HL-60 (cell line): ENCODE measurements at regions not wholly inside any gene's neighbourhood (a gene's known extent, or its start where the extent isn't known, plus 50 kb on each side); places are given as distances from the start of the nearest gene placed in this dataset.

Experiments
- DNase-seq, 2 experiments: peaks; one replicate each; pipeline ENCODE4 v3.0.0-alpha.2; 2010 to 2020; ENCODE audit warnings: low read depth in 1 of 2, low spot score in 1 of 2
- H3K27ac ChIP-seq: fragments of 250-450 bp; sonication (Bioruptor Pico); replicated peaks from 2 replicates; pipeline ENCODE4 v1.5.1; 2020; ENCODE audit warnings: mild to moderate bottlenecking, moderate library complexity
- H3K27me3 ChIP-seq: fragments of 250-450 bp; sonication (Bioruptor Pico); 2 replicates; pipeline ENCODE4 v1.5.1; 2021; ENCODE audit warnings: mild to moderate bottlenecking, moderate library complexity; ENCODE audit not compliant: insufficient read depth, poor library complexity, severe bottlenecking
- H3K4me3 ChIP-seq: replicated peaks from 2 replicates; pipeline ENCODE4 v1.5.1; 2011; ENCODE audit warnings: mild to moderate bottlenecking, control low read depth, low read length; ENCODE audit not compliant: insufficient read depth
- GABPA ChIP-seq: IDR thresholded peaks from 2 replicates; pipeline ENCODE4 v1.6.1; 2012; ENCODE audit warnings: low read depth
- POLR2AphosphoS5 ChIP-seq: IDR thresholded peaks from 2 replicates; pipeline ENCODE4 v1.6.1; 2012; ENCODE audit warnings: low read depth
- SPI1 ChIP-seq: IDR thresholded peaks from 2 replicates; pipeline ENCODE4 v1.6.1; 2012; ENCODE audit warnings: low read depth, mild to moderate bottlenecking, borderline replicate concordance
- TF ChIP-seq, protein P1 (sequence below): IDR thresholded peaks from 2 replicates; pipeline ENCODE4 v1.6.1; 2012; ENCODE audit warnings: low read depth; ENCODE audit not compliant: insufficient replicate concordance
- TF ChIP-seq, protein P2 (sequence below): IDR thresholded peaks from one replicate; pipeline ENCODE4 v1.5.1; 2011; ENCODE audit warnings: low read length, control low read depth, inconsistent platforms; ENCODE audit not compliant: insufficient read depth

DNA sequence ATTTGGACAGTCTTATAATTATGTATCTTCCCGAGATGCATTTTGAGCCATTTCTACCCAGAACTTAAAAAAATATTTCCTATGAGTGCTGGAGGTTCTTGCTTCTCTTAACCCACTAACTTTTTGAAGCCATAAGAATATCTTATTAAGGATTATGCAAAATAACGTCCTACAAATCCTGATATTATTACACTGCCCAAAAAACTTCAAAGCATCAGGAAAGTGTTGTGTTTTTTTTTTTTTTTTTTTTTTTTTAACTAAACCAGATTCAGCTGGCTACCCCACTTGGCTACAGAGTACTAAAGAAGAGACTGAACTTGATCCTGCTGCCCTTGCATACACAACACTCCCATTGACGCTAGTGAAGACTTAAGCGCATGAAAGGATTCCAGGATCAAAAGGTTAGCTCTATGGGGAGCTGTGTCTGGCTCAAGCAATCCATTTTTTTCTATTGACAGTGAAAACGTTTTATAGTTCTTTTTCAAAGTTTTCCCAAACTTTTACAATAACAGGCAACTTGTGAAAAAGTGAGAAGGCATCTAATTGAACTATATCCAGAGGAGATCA lies 141.4 kb downstream of the KCNRG start:
- Histone ChIP-seq H3K27me3 (no peaks in the 10 kb centered on the region), H3K27ac (no peak overlapping the region), H3K4me3 (no peak overlapping the region)
- DNase-seq = no peak
- TF ChIP-seq SPI1 (no peak), POLR2AphosphoS5 (no peak), GABPA (no peak)
- TF ChIP-seq, protein P1, sequence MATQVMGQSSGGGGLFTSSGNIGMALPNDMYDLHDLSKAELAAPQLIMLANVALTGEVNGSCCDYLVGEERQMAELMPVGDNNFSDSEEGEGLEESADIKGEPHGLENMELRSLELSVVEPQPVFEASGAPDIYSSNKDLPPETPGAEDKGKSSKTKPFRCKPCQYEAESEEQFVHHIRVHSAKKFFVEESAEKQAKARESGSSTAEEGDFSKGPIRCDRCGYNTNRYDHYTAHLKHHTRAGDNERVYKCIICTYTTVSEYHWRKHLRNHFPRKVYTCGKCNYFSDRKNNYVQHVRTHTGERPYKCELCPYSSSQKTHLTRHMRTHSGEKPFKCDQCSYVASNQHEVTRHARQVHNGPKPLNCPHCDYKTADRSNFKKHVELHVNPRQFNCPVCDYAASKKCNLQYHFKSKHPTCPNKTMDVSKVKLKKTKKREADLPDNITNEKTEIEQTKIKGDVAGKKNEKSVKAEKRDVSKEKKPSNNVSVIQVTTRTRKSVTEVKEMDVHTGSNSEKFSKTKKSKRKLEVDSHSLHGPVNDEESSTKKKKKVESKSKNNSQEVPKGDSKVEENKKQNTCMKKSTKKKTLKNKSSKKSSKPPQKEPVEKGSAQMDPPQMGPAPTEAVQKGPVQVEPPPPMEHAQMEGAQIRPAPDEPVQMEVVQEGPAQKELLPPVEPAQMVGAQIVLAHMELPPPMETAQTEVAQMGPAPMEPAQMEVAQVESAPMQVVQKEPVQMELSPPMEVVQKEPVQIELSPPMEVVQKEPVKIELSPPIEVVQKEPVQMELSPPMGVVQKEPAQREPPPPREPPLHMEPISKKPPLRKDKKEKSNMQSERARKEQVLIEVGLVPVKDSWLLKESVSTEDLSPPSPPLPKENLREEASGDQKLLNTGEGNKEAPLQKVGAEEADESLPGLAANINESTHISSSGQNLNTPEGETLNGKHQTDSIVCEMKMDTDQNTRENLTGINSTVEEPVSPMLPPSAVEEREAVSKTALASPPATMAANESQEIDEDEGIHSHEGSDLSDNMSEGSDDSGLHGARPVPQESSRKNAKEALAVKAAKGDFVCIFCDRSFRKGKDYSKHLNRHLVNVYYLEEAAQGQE = no peak
- TF ChIP-seq, protein P2, sequence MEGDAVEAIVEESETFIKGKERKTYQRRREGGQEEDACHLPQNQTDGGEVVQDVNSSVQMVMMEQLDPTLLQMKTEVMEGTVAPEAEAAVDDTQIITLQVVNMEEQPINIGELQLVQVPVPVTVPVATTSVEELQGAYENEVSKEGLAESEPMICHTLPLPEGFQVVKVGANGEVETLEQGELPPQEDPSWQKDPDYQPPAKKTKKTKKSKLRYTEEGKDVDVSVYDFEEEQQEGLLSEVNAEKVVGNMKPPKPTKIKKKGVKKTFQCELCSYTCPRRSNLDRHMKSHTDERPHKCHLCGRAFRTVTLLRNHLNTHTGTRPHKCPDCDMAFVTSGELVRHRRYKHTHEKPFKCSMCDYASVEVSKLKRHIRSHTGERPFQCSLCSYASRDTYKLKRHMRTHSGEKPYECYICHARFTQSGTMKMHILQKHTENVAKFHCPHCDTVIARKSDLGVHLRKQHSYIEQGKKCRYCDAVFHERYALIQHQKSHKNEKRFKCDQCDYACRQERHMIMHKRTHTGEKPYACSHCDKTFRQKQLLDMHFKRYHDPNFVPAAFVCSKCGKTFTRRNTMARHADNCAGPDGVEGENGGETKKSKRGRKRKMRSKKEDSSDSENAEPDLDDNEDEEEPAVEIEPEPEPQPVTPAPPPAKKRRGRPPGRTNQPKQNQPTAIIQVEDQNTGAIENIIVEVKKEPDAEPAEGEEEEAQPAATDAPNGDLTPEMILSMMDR = no peak

DNA sequence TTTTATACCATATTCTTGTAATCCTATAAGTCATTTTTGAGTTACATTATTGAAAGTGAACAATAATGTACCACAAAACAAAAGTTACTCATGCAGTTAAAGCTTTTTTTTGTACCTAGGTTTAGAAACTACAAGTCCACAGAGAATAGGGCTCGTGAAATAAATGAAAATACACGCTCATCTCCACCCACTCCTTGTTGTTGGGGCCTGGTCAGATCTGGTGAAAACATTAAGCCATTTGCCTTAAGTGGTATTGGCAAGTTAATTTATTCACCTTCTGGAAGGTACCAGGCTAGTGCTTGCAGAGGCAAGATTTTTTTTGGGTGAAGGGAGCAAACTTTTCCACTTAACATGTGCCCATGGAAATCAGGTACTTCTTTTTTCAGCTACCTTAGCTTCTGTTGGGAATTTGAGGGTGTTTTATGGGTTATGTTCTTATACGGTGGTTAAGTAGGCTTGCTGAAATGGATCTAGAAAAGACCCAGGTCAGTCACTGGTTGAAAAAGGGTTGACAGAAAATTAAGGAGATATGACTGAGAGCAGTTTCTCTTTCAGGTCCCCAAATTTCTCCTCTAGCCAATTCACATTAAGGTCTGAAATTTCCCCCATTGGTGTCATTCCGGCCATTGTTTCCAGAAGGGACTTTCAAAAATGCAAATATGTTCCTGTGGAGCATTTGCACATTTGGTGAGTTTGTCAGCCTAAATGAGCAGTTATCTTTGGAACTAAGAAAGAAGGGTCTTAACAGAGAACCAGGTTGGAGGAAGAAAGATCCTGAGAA lies 143.3 kb downstream of the KCNRG start:
- no peak for DNase-seq
- H3K27ac ChIP-seq = no peak overlapping the region
- H3K4me3 ChIP-seq = no peak overlapping the region
- TF ChIP-seq, protein P2 = no peak
- TF ChIP-seq POLR2AphosphoS5 (no peak), GABPA (no peak)
- TF ChIP-seq, protein P1 = no peak
- H3K27me3 ChIP-seq = no peaks in the 10 kb centered on the region

DNA sequence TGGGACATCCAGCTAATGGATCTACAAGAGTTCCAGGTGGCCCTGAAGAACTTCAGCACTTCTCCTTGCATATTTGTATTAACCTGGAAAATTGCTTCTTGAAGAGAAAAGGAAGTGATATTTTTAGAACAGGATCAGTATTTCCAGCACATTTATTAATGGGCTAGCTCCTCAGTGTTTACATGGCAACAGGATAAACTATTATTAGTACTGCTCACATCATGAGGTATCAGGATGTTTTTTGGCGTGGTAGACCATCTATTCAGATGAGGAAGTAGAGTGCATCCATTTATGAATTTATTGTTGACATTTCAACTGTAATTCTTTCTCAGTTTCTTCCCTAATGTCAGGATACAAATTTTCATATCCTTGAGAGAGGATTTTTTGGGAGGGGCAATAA lies 144.4 kb downstream of the KCNRG start:
- no peak overlapping the region for H3K4me3 ChIP-seq

DNA sequence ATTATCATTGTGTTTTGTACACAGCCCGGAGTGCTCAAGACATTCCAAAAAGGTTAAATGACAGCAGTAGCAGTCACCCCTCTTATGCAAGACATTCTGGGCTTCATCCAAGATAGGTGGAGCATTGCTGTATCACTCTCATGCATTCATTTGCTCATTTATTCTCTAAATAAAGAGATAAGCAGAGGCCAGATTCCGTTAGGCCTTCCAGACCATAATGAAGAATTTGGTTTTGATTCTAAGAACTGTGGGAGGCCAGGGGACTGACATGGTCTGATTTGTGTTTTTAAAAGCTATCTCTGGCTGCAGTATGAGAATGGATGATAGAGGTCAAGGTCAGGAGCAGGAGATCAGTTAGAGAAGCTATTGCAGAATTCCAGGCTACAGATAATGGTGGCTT lies 145.8 kb downstream of the KCNRG start:
- TF ChIP-seq GABPA = no peak
- TF ChIP-seq SPI1 = no peak
- TF ChIP-seq, protein P1 = no peak
- TF ChIP-seq, protein P2 = no peak
- no peak for TF ChIP-seq POLR2AphosphoS5
- no peak overlapping the region for H3K27ac ChIP-seq
- DNase-seq = no peak

More for the DNA sequence above, 144.4 kb downstream of the KCNRG start:
- H3K27me3 ChIP-seq = no peaks in the 10 kb centered on the region
- TF ChIP-seq SPI1 = no peak
- no peak overlapping the region for H3K27ac ChIP-seq
- no peak for DNase-seq

More for the DNA sequence above, 145.8 kb downstream of the KCNRG start:
- no peaks in the 10 kb centered on the region for H3K27me3 ChIP-seq
- no peak overlapping the region for H3K4me3 ChIP-seq
